ENCODE measurements at regions not wholly inside any gene's neighbourhood (a gene's known extent, or its start where the extent isn't known, plus 50 kb on each side); places are given as distances from the start of the nearest gene placed in this dataset.
"Not testable (repeated sequence)": the region's sequence is repeated elsewhere in the genome, so short reads cannot be mapped to it uniquely, and the experiment has no call there.

DNA sequence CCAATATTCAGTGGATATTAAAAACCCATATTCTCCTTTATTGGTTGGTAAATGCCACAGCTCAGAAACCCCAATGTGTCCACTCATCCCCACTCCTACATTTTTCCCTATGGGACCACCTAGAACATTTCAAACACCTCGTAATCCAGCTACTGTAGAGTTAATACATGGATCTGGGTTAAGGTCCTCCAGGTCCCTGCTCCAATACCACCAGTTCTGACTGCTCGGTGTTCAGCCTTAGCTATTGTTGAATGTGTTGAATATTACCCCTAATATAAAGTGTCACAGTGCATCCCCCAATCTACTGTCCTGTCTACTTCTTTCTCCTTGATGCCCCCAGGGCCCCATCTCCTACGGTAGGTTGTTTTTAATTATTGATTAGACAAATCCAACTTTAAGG is 231.5 kb downstream of the PCSK1 start:
- ATAC-seq (no peak), DNase-seq (no peak)
- H3K36me3 Mint-ChIP-seq: no peaks in the 10 kb centered on the region
- H3K27ac Mint-ChIP-seq: no peak overlapping the region
- H3K4me3 ChIP-seq (ENCODE audit: low read length): no peak overlapping the region
- H3K4me1 Mint-ChIP-seq: no peaks in the 10 kb centered on the region
- no peaks in the 10 kb centered on the region for H3K27me3 ChIP-seq (ENCODE audit: control insufficient read depth, insufficient read depth, low read length)
- H3K36me3 ChIP-seq (ENCODE audit: control insufficient read depth, insufficient read depth, low read length): no peaks in the 10 kb centered on the region
- no peak overlapping the region for H3K4me3 Mint-ChIP-seq
- no peak overlapping the region for H3K27ac ChIP-seq (ENCODE audit: low read length)
- H3K27me3 Mint-ChIP-seq (ENCODE audit: low read depth in 2 of 2): no peaks in the 10 kb centered on the region
- TF ChIP-seq, protein P1, sequence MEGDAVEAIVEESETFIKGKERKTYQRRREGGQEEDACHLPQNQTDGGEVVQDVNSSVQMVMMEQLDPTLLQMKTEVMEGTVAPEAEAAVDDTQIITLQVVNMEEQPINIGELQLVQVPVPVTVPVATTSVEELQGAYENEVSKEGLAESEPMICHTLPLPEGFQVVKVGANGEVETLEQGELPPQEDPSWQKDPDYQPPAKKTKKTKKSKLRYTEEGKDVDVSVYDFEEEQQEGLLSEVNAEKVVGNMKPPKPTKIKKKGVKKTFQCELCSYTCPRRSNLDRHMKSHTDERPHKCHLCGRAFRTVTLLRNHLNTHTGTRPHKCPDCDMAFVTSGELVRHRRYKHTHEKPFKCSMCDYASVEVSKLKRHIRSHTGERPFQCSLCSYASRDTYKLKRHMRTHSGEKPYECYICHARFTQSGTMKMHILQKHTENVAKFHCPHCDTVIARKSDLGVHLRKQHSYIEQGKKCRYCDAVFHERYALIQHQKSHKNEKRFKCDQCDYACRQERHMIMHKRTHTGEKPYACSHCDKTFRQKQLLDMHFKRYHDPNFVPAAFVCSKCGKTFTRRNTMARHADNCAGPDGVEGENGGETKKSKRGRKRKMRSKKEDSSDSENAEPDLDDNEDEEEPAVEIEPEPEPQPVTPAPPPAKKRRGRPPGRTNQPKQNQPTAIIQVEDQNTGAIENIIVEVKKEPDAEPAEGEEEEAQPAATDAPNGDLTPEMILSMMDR (IDR thresholded peaks at IDR 0.05): no peak
- peaks cover 0 to 2% of the 10 kb centered on the region in 2 donors for H3K9me3 Mint-ChIP-seq
- H3K9me3 ChIP-seq (ENCODE audit: control insufficient read depth, insufficient read depth, low read length): no peaks in the 10 kb centered on the region
- no peaks in the 10 kb centered on the region for H3K4me1 ChIP-seq (ENCODE audit: control insufficient read depth, insufficient read depth, low read length)
- no CpG with 5 or more reads among the region's 3 CpGs for whole genome bisulfite sequencing (ENCODE audit: insufficient coverage)
- intact Hi-C loops (cut with micrococcal nuclease): no loop called here

DNA sequence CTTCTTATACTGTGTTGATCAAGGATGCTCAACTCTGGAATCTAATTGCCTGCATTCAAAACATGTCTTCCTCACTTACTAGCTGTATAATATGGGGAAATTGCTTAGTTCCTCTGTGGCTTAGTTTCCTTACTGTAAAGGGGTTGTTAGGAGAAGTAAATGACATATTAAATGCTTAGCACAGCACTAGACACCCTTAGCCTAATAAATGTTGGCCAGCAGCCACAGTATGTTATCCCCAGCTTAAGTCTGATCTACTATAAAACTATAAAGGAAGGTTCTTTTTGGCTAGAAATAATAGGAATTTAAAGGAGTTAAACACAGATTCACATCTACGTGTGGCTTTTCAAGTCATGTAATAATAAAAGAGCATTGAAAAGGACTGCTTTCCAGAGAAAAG is 232.4 kb downstream of the PCSK1 start:
- Mint-ChIP-seq H3K27ac (no peak overlapping the region), H3K9me3 (peaks cover 0 to 2% of the 10 kb centered on the region in 2 donors), H3K4me3 (no peak overlapping the region), H3K36me3 (no peaks in the 10 kb centered on the region), H3K4me1 (no peaks in the 10 kb centered on the region), H3K27me3 (ENCODE audit: low read depth in 2 of 2) (no peaks in the 10 kb centered on the region)
- H3K4me1 ChIP-seq (ENCODE audit: control insufficient read depth, insufficient read depth, low read length): no peaks in the 10 kb centered on the region
- H3K27me3 ChIP-seq (ENCODE audit: control insufficient read depth, insufficient read depth, low read length): no peaks in the 10 kb centered on the region
- no peaks in the 10 kb centered on the region for H3K36me3 ChIP-seq (ENCODE audit: control insufficient read depth, insufficient read depth, low read length)
- intact Hi-C loops (cut with micrococcal nuclease): no loop called here
- H3K4me3 ChIP-seq (ENCODE audit: low read length): no peak overlapping the region
- 100% methylated on average over 1 of the region's 1 CpG for WGBS (ENCODE audit: insufficient coverage)
- no peak for ATAC-seq
- H3K27ac ChIP-seq (ENCODE audit: low read length): no peak overlapping the region
- no peak for DNase-seq
- TF ChIP-seq, protein P1 (IDR thresholded peaks at IDR 0.05): no peak
- H3K9me3 ChIP-seq (ENCODE audit: control insufficient read depth, insufficient read depth, low read length): no peaks in the 10 kb centered on the region

DNA sequence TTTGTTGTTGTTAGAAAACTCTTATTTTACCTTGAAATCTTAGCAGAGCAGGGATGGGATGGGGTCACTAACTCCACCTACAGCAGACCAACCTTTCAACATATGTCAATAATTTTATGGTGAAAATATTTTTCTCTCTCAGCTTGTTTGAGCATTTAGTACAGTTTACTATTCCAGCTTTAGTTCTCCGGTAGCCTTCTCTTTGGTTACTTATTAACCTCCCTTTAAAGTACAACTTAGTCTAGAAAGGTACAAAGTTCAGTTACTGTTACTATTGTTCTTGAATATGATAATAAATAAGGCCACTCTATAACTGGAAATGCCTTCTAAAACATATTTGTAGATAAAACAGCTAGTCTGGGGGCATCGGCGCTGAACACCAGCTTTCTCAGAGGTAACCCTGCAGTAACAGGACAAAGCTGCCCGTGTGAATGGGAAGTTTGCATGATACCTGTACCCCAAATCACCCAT is 233.3 kb downstream of the PCSK1 start:
- WGBS (ENCODE audit: insufficient coverage): 93% methylated on average over 3 of the region's 4 CpGs
- Histone ChIP-seq H3K36me3 (ENCODE audit: control insufficient read depth, insufficient read depth, low read length) (no peaks in the 10 kb centered on the region), H3K4me3 (ENCODE audit: low read length) (no peak overlapping the region), H3K9me3 (ENCODE audit: control insufficient read depth, insufficient read depth, low read length) (no peaks in the 10 kb centered on the region), H3K27ac (ENCODE audit: low read length) (no peak overlapping the region), H3K4me1 (ENCODE audit: control insufficient read depth, insufficient read depth, low read length) (no peaks in the 10 kb centered on the region), H3K27me3 (ENCODE audit: control insufficient read depth, insufficient read depth, low read length) (no peaks in the 10 kb centered on the region)
- H3K27me3 Mint-ChIP-seq (ENCODE audit: low read depth in 2 of 2): peaks cover 0 to 2% of the 10 kb centered on the region in 2 donors
- no peak overlapping the region for H3K27ac Mint-ChIP-seq
- intact Hi-C loops (cut with micrococcal nuclease): no loop called here
- no peak for DNase-seq
- no peak overlapping the region for H3K4me3 Mint-ChIP-seq
- H3K9me3 Mint-ChIP-seq: no peaks in the 10 kb centered on the region
- H3K36me3 Mint-ChIP-seq: no peaks in the 10 kb centered on the region
- no peaks in the 10 kb centered on the region for H3K4me1 Mint-ChIP-seq
- TF ChIP-seq, protein P1 (IDR thresholded peaks at IDR 0.05): no peak
- no peak for ATAC-seq

DNA sequence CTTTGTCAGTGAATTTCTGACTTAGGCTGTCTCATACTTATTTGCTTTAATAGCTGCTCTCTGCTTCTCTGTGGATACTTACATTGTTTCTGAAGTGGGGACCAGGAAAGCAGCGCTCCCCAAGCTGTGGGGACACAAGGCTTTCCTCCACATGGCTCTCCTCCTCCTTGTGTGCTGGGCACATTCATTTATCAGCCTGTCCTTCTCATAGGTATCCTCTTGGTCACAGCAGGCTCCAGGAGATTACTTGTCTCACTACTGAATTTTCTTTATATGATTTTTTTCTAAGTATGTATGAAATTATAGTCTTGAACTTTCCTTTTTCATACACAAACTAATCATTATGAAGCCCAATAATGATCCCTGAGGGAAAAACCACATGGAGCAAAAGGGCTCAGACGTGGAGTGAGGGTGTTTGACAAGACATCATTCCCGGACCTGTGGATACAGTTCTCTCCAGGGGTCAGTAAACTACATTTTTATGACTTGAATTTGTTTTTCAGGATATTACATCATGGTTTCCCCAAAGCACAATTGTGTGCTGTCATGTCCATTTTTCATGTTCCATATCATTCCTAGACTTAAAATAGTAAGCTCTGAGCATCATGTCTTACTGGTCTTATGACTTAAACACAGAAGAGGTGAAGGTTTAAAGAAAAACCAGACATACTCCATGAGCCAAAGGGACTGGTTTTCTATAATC is 234.5 kb downstream of the PCSK1 start:
- Mint-ChIP-seq H3K36me3 (no peaks in the 10 kb centered on the region), H3K9me3 (no peaks in the 10 kb centered on the region), H3K27ac (no peak overlapping the region), H3K27me3 (ENCODE audit: low read depth in 2 of 2) (peaks cover 0 to 3% of the 10 kb centered on the region in 2 donors), H3K4me1 (no peaks in the 10 kb centered on the region), H3K4me3 (no peak overlapping the region)
- Histone ChIP-seq H3K9me3 (ENCODE audit: control insufficient read depth, insufficient read depth, low read length) (no peaks in the 10 kb centered on the region), H3K27ac (ENCODE audit: low read length) (no peak overlapping the region), H3K4me1 (ENCODE audit: control insufficient read depth, insufficient read depth, low read length) (no peaks in the 10 kb centered on the region), H3K36me3 (ENCODE audit: control insufficient read depth, insufficient read depth, low read length) (no peaks in the 10 kb centered on the region), H3K4me3 (ENCODE audit: low read length) (no peak overlapping the region), H3K27me3 (ENCODE audit: control insufficient read depth, insufficient read depth, low read length) (no peaks in the 10 kb centered on the region)
- ATAC-seq: no peak
- TF ChIP-seq, protein P1 (IDR thresholded peaks at IDR 0.05): no peak
- no peak for DNase-seq
- intact Hi-C loops (cut with micrococcal nuclease): no loop called here
- 85% methylated on average over 3 of the region's 3 CpGs for WGBS (ENCODE audit: insufficient coverage)

DNA sequence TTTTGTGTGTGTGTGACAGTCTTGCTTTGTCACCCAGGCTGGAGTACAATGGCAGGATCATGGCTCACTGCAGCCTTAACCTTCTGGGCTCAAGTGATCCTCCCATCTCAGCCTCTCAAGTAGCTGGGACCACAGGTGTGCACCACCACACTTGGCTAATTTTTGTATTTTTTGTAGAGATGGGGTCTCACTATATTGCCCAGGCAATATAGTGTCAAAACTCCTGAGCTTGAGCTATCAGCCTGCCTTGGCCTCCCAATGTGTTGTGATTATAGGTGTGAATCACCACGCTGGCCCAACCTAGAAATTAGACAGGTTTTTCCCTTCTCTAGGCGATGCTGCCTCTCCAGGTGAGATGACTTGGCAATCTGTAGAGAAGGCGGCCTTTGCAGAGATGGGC is 235.3 kb downstream of the PCSK1 start:
- H3K36me3 Mint-ChIP-seq; DNase-seq; H3K4me3 Mint-ChIP-seq; ATAC-seq; H3K27me3 ChIP-seq (ENCODE audit: control insufficient read depth, insufficient read depth, low read length); H3K4me1 ChIP-seq (ENCODE audit: control insufficient read depth, insufficient read depth, low read length); H3K9me3 ChIP-seq (ENCODE audit: control insufficient read depth, insufficient read depth, low read length); H3K27me3 Mint-ChIP-seq (ENCODE audit: low read depth in 2 of 2); H3K27ac ChIP-seq (ENCODE audit: low read length); intact Hi-C loops (cut with micrococcal nuclease); H3K4me3 ChIP-seq (ENCODE audit: low read length); H3K36me3 ChIP-seq (ENCODE audit: control insufficient read depth, insufficient read depth, low read length); H3K9me3 Mint-ChIP-seq; H3K4me1 Mint-ChIP-seq; H3K27ac Mint-ChIP-seq: not testable (repeated sequence)
- 87% methylated on average over 3 of the region's 3 CpGs for WGBS (ENCODE audit: insufficient coverage)

Data from natural killer cell (primary cell).